H9 (cell line): ENCODE measurements at regions not wholly inside any gene's neighbourhood (a gene's known extent, or its start where the extent isn't known, plus 50 kb on each side); places are given as distances from the start of the nearest gene placed in this dataset.

Experiments used
- DNase-seq: peaks from one replicate; pipeline ENCODE4 v3.0.0-alpha.2; 2017
- H2AFZ ChIP-seq: one replicate; pipeline ENCODE4 v1.6.1; 2013; ENCODE audit warnings: mild to moderate bottlenecking, low read length, control low read depth, moderate library complexity
- H2AK5ac ChIP-seq: 2 replicates; pipeline ENCODE4 v1.6.1; 2013; ENCODE audit warnings: low read length, control low read depth, mixed read lengths; ENCODE audit not compliant: insufficient read length
- H2BK120ac ChIP-seq: one replicate; pipeline ENCODE4 v1.6.1; 2013; ENCODE audit warnings: low read depth, mild to moderate bottlenecking, low read length, control low read depth, inconsistent platforms; ENCODE audit not compliant: poor library complexity, severe bottlenecking
- H2BK12ac ChIP-seq: 2 replicates; pipeline ENCODE4 v1.6.1; 2013; ENCODE audit warnings: low read length, control low read depth, mixed read lengths, low read depth; ENCODE audit not compliant: insufficient read length
- H2BK15ac ChIP-seq: 2 replicates; pipeline ENCODE4 v1.6.1; 2013; ENCODE audit warnings: low read depth, low read length, control low read depth
- H2BK20ac ChIP-seq: one replicate; pipeline ENCODE4 v1.6.1; 2013; ENCODE audit warnings: low read depth, mild to moderate bottlenecking, low read length, control low read depth, inconsistent platforms; ENCODE audit not compliant: poor library complexity, severe bottlenecking
- H2BK5ac ChIP-seq: 2 replicates; pipeline ENCODE4 v1.6.1; 2013; ENCODE audit warnings: low read length, control low read depth, mixed read lengths; ENCODE audit not compliant: insufficient read length
- H3K14ac ChIP-seq: 2 replicates; pipeline ENCODE4 v1.6.1; 2013; ENCODE audit warnings: low read length, control low read depth; ENCODE audit not compliant: insufficient read depth
- H3K18ac ChIP-seq: 2 replicates; pipeline ENCODE4 v1.6.1; 2013; ENCODE audit warnings: low read depth, mild to moderate bottlenecking, mixed read lengths, low read length, control low read depth; ENCODE audit not compliant: insufficient read length
- H3K23ac ChIP-seq: 2 replicates; pipeline ENCODE4 v1.6.1; 2013; ENCODE audit warnings: low read length, control low read depth, mixed read lengths, low read depth; ENCODE audit not compliant: insufficient read length
- H3K23me2 ChIP-seq: 2 replicates; pipeline ENCODE4 v1.6.1; 2013; ENCODE audit warnings: low read depth, mild to moderate bottlenecking, mixed read lengths, low read length, control low read depth; ENCODE audit not compliant: insufficient read length, poor library complexity, severe bottlenecking
- H3K27ac ChIP-seq: 2 replicates; pipeline ENCODE4 v1.5.1; 2013; ENCODE audit warnings: low read length, control low read depth, mixed read lengths, low read depth; ENCODE audit not compliant: insufficient read length
- H3K27me3 ChIP-seq: 2 replicates; pipeline ENCODE4 v1.6.1; 2013; ENCODE audit warnings: low read length, control low read depth, inconsistent platforms; ENCODE audit not compliant: insufficient read depth
- H3K4ac ChIP-seq: 2 replicates; pipeline ENCODE4 v1.6.1; 2013; ENCODE audit warnings: low read depth, mild to moderate bottlenecking, control low read depth, inconsistent platforms, low read length, moderate library complexity
- H3K4me1 ChIP-seq: 2 replicates; pipeline ENCODE4 v1.6.1; 2013; ENCODE audit warnings: low read length, control low read depth, inconsistent platforms; ENCODE audit not compliant: insufficient read depth
- H3K4me2 ChIP-seq: 2 replicates; pipeline ENCODE4 v1.6.1; 2013; ENCODE audit warnings: low read length, control low read depth, mixed read lengths; ENCODE audit not compliant: insufficient read length, insufficient read depth
- H3K56ac ChIP-seq: 2 replicates; pipeline ENCODE4 v1.6.1; 2013; ENCODE audit warnings: low read depth, mild to moderate bottlenecking, mixed read lengths, low read length, control low read depth; ENCODE audit not compliant: insufficient read length
- H3K79me1 ChIP-seq: 2 replicates; pipeline ENCODE4 v1.6.1; 2013; ENCODE audit warnings: low read depth, mild to moderate bottlenecking, moderate library complexity, low read length, control low read depth, inconsistent platforms; ENCODE audit not compliant: insufficient read depth, poor library complexity, severe bottlenecking
- H3K79me2 ChIP-seq: 2 replicates; pipeline ENCODE4 v1.6.1; 2013; ENCODE audit warnings: low read length, control low read depth, inconsistent platforms; ENCODE audit not compliant: insufficient read depth
- H3K9ac ChIP-seq: 2 replicates; pipeline ENCODE4 v1.6.1; 2013; ENCODE audit warnings: low read length, control low read depth, mixed read lengths; ENCODE audit not compliant: insufficient read length; ENCODE audit errors: extremely low read depth
- H3K9me3 ChIP-seq: one replicate; pipeline ENCODE4 v1.6.1; 2013; ENCODE audit warnings: low read depth, low read length, inconsistent platforms; ENCODE audit not compliant: control insufficient read depth
- H3T11ph ChIP-seq: one replicate; pipeline ENCODE4 v1.6.1; 2013; ENCODE audit warnings: mild to moderate bottlenecking, low read length, control low read depth, inconsistent platforms
- H4K20me1 ChIP-seq: one replicate; pipeline ENCODE4 v1.6.1; 2013; ENCODE audit not compliant: control insufficient read depth, insufficient read length, insufficient read depth
- H4K5ac ChIP-seq: 2 replicates; pipeline ENCODE4 v1.6.1; 2013; ENCODE audit warnings: low read depth, mild to moderate bottlenecking, mixed read lengths, low read length, control low read depth; ENCODE audit not compliant: insufficient read length
- H4K8ac ChIP-seq: replicated peaks from 2 replicates; pipeline ENCODE4 v1.6.1; 2013; ENCODE audit warnings: low read length, control low read depth, mixed read lengths, low read depth; ENCODE audit not compliant: insufficient read length
- H4K91ac ChIP-seq: 2 replicates; pipeline ENCODE4 v1.6.1; 2013; ENCODE audit warnings: low read depth, mild to moderate bottlenecking, moderate library complexity, mixed read lengths, low read length, control low read depth; ENCODE audit not compliant: insufficient read length
- H3K27ac Mint-ChIP-seq, 3 experiments: 2 replicates in 2 of 3; 3 replicates in 1 of 3; pipeline ENCODE4 v1.8.0; 2020 to 2021; ENCODE audit warnings: mixed read lengths in 3 of 3, mild to moderate bottlenecking in 1 of 3, moderate library complexity in 1 of 3
- H3K27me3 Mint-ChIP-seq: 2 replicates; pipeline ENCODE4 v1.8.0; 2021; ENCODE audit warnings: low read depth, mild to moderate bottlenecking, moderate library complexity, mixed read lengths
- H3K36me3 Mint-ChIP-seq, 3 experiments: 2 replicates in 2 of 3; 3 replicates in 1 of 3; pipeline ENCODE4 v1.8.0; 2020 to 2021; ENCODE audit warnings: low read depth in 3 of 3, mixed read lengths in 3 of 3; ENCODE audit not compliant: insufficient read depth in 1 of 3
- H3K4me1 Mint-ChIP-seq, 2 experiments: 2 replicates each; pipeline ENCODE4 v1.8.0; 2020; ENCODE audit warnings: mixed read lengths in 2 of 2
- H3K4me3 Mint-ChIP-seq, 2 experiments: 2 replicates in 1 of 2; 3 replicates in 1 of 2; pipeline ENCODE4 v1.8.0; 2020 to 2021; ENCODE audit warnings: mild to moderate bottlenecking in 2 of 2, mixed read lengths in 2 of 2, moderate library complexity in 1 of 2
- H3K9me3 Mint-ChIP-seq, 2 experiments: 2 replicates in 1 of 2; 3 replicates in 1 of 2; pipeline ENCODE4 v1.8.0; 2020; ENCODE audit warnings: mild to moderate bottlenecking in 2 of 2, mixed read lengths in 2 of 2, moderate library complexity in 1 of 2
- CTCF ChIP-seq: fragments of 200-600 bp; sonication (generic); conservative IDR thresholded peaks from 3 replicates; pipeline ENCODE4 v1.8.0; 2021; ENCODE audit warnings: antibody characterized with exemption, mild to moderate bottlenecking
- WGBS: extraction: QIAGEN DNeasy Blood & Tissue Kit; methylation state at CpG from one replicate; pipeline ENCODE4 v1.1.7; 2013; ENCODE audit warnings: missing lambda C conversion rate, low lambda C conversion rate, mixed read lengths; ENCODE audit not compliant: insufficient read length; ENCODE audit errors: extremely low coverage; 5-methylcytosine and 5-hydroxymethylcytosine counted together

GRCh38 chr21:16535626-16536025 is 805.8 kb downstream of the USP25 start:
- no peak overlapping the region for H3K9ac ChIP-seq
- no peak overlapping the region for H2AK5ac ChIP-seq
- H3K23me2 ChIP-seq: no peaks in the 10 kb centered on the region
- Mint-ChIP-seq H3K4me3 (no peak overlapping the region), H3K36me3 (peaks cover 5 to 12% (median 8%) of the 10 kb centered on the region in 3 experiments; a peak in 4 of 7 replicates), H3K4me1 (peaks cover 6 to 7% of the 10 kb centered on the region in 2 experiments), H3K27me3 (no peaks in the 10 kb centered on the region), H3K27ac (no peak overlapping the region), H3K9me3 (peaks cover 10 to 12% of the 10 kb centered on the region in 2 experiments)
- H2BK20ac ChIP-seq: no peak overlapping the region
- no peaks in the 10 kb centered on the region for H3K4me1 ChIP-seq
- H4K20me1 ChIP-seq: no peaks in the 10 kb centered on the region
- no peak overlapping the region for H3K4me2 ChIP-seq
- no peak for TF ChIP-seq CTCF
- H3K27me3 ChIP-seq: no peaks in the 10 kb centered on the region
- no peaks in the 10 kb centered on the region for H3K79me1 ChIP-seq
- H3K18ac ChIP-seq: no peak overlapping the region
- H4K5ac ChIP-seq: no peak overlapping the region
- no peak overlapping the region for H3K23ac ChIP-seq
- H4K91ac ChIP-seq: no peak overlapping the region
- H2BK5ac ChIP-seq: no peak overlapping the region
- H4K8ac ChIP-seq: no peak overlapping the region
- WGBS: no CpG with 5 or more reads among the region's 1 CpG
- no peak for DNase-seq
- H3K14ac ChIP-seq: no peak overlapping the region
- no peak overlapping the region for H3K4ac ChIP-seq
- H2BK15ac ChIP-seq: no peak overlapping the region
- H2BK120ac ChIP-seq: no peak overlapping the region
- H3T11ph ChIP-seq: no peak overlapping the region
- H3K27ac ChIP-seq: no peak overlapping the region
- H3K79me2 ChIP-seq: no peaks in the 10 kb centered on the region
- H2BK12ac ChIP-seq: no peak overlapping the region
- H3K9me3 ChIP-seq: no peaks in the 10 kb centered on the region
- H3K56ac ChIP-seq: no peak overlapping the region
- no peak overlapping the region for H2AFZ ChIP-seq
